Activated CD8-positive, alpha-beta memory T cell treated with anti-CD3 and anti-CD28 coated beads, Interleukin-2, amount 50 U/mL, for 4 hours (primary cell): ENCODE measurements at regions not wholly inside any gene's neighbourhood (a gene's known extent, or its start where the extent isn't known, plus 50 kb on each side); places are given as distances from the start of the nearest gene placed in this dataset.

ENCODE experiments used
- DNase-seq: peaks from one replicate; pipeline ENCODE4 v3.0.0-alpha.2; 2020

- no peak for DNase-seq
Observed at GRCh38 chr20:58162986-58163385, 65.5 kb downstream of the ANKRD60 start.

DNA sequence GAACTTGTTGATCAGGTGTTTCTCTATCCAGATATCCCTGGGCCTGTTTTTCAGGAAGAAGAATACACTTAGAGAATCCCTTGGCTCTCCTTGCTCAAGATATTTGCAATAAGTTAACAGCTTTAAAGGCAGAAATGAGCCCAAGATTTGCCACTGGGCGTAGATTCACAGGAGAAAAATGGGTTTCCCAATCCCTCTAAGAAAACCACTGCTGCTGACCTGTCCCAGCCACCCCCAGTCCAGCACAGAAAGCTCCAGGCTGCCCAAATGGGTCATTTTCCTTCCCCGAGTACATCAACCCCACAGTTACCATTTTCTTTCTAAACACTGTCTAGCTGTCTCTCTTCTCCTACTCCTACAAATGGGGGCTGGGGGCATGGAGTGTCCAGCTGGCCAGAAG, 67.3 kb downstream of the ANKRD60 start:
- no peak for DNase-seq

DNA sequence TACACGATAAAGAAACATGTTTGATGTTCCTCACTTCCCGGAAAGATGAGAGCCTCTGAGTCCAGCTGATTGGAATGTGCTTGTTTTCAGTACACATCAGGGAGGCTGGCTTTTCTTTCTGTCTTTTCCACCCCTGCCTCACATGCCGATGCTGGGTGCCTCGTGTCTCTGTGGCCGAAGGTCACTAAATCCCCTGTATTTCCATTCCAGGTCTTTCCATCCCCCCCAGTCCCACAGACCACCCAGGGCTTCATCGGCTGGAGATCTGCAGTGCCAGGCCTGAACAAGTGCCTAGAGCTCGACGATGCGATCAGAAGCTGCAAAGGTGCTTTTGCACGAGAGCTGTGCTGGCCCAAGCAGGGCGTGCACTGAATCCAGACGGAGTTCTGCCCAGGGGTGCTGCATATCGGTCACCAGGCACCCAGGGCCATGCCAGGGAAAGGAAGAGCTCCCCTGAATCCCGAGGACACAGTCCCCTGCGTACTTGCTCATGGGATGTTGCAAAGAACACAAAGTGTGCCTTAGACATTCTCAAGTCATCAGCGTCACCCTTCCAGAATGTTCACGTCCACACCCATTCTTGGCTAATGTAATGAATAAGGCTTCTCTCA, 67.9 kb downstream of the ANKRD60 start:
- DNase-seq, result no peak

DNA sequence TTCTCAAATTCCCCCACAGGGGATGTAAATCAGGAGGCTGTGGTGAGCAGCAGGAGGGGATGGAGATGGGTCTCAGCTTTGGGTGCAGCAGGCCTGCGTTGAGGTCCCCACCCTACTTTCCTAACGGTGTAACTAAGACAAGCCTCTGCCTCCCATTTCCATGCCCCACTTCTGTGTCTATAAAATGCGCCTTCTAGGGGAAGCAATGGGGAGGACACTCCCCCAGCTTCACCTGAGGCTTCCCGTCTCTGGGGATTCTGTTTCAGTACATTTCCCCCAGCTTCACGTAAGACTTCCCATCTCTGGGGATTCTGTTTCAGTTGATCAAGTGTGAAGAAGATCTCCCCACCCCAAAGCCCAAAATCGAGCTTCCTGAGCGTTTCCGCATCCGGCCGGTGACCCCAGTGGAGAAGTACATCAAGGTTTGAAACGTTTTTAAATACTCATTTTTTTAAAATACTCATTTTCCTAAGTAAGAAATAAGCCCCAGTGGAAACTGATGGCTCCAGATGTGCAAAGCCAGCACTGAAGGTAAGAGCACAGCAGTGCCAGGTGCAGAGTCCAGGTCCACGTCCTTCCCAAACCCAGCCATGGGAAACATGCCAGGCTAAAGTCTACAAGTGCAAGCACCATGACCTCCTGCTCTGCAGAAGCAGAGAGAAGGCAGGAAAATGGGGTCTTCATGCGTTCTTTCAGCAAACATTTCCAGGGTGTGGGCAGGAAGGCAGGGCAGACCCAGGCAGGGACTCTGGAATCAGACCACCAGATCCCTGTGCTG, 73.1 kb downstream of the ANKRD60 start:
- no peak for DNase-seq

GRCh38 chr20:58154113-58154512, 74.3 kb downstream of the ANKRD60 start:
- DNase-seq, result no peak

GRCh38 chr20:58153121-58153520, 75.3 kb downstream of the ANKRD60 start:
- no peak for DNase-seq

DNA sequence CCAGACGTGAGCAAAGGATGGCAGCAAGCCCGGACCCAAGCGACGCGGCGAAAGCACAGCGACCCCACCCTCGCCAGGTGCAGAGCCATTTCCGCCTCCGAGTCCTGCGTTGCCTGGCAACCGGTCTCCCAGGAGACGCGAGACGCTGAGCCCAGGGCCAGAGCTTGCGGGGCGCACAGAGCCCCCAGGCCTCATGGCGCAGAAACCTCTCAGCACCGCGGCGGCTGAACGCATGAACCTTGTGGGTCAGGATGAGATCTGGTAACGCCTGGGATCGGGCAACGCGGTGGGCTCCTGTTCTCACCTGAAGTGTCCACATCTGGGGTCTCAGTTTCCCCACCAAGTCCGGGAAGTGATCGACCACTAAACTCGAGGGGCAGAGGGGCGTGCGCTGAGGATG, 77.7 kb downstream of the ANKRD60 start:
- no peak for DNase-seq

DNA sequence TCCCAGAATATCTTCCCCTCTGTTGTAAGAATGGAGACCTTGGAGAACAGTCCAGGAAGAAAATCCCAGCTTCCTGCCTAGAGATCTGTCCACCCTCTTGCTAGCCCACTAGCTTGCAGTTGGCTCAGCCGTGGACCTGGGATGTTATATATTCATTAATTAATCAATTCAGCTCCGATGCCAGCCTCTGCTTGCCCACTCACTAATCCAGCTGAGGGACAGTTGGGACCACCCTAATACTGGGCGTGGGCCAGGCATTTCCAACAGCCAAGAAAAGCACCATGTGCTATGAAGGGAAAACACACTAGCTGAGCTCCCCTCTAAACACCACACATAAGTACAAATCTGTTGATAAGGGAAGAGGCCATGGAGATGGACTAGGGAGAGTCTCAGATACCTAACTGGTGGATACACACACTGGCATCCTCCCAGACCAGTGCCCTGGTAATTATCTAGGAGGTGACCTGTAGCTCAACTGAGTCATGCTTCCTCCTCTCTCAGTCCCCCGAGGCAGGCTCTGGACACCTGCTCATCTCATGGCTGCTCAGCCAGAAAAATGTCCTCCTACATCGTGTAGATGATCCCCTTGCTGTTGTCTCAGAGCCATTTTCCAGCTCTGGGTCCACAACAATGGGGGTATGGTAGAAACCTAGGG, 78.9 kb downstream of the ANKRD60 start:
- no peak for DNase-seq

DNA sequence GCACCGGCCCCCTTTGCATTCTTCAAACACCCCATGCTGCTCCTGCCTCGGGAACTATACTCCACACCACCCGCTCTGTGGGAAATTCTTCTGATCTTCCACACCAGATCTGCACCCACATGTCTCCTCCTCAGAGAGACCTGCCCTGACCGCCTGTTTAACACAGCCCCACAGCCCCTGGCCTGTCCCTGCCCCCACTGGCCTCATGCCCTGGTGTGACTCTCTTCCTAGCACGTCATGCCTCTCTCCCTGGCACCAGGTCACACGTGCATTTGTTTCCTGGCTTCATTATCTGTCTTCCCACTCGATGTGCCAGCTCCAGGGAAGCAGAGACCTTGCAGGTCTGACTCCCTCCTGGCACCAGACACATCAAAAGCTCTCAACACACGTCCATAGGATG, 79.6 kb downstream of the ANKRD60 start:
- no peak for DNase-seq

DNA sequence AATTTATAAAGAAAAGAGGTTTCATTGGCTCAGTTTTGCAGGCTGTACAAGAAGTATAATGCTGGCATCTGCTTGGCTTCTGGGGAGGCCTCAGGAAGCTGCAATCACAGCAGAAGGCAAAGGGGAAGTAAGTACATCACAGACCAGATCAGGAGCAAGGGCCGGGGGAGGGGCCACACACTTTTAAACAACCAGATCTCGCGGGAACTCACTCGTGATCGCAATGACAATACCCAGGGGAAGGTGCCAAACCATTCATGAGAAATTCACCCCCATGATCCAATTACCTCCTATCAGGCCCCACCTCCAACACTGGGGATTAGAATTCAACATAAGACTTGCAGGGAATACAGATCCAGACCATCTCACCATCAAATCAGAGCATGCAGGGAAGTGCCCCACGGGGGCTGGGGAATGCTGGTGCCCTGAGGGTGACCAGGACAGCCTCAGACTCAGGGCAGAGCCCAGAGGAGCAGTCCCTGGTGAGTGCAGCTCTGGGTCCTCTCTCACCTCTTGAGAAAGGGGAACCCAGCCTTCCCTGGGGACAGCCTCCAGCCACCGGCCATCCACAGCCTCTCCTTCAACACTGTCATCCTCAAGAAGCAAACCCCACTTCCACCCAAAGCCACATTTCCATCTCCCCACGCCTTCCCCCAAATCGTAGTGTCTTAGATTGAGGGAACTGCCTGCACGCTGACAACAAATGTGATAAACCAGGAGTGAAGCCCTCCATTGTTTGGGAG, 80.7 kb downstream of the ANKRD60 start:
- DNase-seq, result no peak

DNA sequence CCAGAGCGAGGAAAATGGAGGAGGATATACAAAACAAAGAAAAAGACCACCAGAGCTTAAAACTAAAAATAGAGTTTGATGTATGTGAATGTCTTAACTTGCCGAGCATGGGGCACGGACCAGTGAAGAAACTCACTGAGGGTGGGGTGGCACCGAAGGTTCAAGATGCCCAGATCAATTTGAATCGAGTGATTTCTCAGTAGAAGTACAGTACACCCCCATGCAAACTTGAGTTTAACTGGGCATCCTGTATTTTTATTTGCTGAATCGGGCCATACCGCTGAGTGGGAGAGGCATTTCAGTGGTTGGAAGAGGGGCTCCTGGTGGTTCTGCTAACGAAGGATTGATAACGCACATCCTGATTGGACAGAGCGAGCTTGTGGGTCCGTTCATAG, 81.7 kb downstream of the ANKRD60 start:
- no peak for DNase-seq

- DNase-seq, result no peak
Observed at GRCh38 chr20:58146081-58146745, 82.2 kb downstream of the ANKRD60 start.

- no peak for DNase-seq
Observed at GRCh38 chr20:58145506-58146080, 82.9 kb downstream of the ANKRD60 start.

- DNase-seq, result no peak
Observed at GRCh38 chr20:58144096-58144495, 84.4 kb downstream of the ANKRD60 start.

GRCh38 chr20:58143531-58143930, 84.9 kb downstream of the ANKRD60 start:
- DNase-seq, result no peak

DNA sequence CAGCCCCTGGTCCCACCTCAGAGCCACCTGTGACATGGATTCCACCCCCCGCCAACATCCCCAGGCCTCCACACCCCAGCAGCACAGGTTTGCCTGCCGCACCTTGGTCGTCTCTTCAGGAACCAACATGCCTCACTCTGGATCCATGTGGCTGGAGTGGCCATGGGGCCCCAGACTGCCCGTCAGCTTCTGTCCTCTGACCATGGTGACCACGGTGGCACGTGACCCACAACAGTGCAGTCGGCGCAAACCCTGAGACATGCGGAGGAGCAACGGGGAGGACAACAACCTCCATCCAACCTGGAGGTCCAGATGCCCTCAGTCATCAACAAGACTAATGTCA, 85.6 kb downstream of the ANKRD60 start:
- DNase-seq, result no peak

DNA sequence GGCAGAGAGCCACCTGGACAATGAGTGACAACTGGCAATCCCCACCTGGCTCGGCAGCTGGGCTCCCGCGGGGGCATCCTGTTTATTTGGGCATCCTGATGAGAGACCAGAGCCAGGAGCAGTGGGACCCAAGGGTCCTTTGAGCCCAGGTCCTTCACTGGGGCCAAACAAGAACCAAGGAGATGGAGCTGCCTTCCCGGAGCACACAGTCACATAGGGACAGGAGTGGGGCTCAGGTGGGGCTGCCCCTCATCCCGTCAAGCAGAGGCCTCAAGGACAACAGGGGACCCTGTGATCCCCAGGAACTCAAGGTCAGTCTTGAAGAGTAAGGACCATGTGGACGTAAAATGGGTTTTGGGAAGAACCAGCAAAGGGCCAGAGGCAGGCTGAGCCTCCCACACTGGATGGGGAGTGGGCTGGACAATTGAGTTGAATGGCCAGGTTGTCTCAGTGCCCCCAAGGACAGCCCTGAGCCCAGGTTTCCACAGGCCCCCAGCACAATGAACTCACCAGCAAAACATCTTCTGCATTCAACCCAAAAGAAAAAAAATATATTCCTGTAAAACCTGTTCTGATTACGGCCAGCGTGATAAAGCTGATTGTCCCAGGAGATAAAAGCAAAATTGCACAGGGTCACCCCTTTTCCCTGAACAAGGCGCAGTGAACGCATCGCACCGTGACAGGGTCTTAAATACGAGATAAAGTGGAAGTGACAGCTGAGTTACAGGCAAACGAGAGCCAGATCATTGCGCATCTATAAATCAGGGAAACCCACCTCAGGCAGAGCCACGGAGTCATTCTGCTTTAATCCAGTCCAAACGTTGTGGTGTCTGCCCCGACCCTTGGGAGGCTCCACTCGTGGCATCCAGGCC, 86.2 kb downstream of the ANKRD60 start:
- no peak for DNase-seq

DNA sequence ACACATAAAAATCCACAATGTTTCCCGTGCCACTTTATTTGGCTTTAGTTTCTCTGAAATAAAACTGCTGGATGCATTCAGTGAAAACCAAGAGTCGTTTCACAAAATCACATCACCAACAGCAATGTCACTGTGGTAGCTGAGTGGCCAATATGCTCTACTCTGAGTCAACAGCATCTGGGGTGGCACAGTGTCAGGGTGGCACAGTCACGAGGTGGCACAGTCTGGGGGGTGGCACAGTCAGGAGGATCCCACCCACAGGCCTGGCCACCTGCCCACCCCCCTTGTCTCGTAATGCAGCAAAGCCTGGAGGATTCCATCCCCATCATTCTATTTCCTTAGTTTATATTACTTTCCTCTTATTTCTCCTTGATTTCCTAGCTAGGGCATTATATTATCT, 87.0 kb downstream of the ANKRD60 start:
- no peak for DNase-seq

- no peak for DNase-seq
Observed at GRCh38 chr20:58140787-58141425, 87.5 kb downstream of the ANKRD60 start.

DNA sequence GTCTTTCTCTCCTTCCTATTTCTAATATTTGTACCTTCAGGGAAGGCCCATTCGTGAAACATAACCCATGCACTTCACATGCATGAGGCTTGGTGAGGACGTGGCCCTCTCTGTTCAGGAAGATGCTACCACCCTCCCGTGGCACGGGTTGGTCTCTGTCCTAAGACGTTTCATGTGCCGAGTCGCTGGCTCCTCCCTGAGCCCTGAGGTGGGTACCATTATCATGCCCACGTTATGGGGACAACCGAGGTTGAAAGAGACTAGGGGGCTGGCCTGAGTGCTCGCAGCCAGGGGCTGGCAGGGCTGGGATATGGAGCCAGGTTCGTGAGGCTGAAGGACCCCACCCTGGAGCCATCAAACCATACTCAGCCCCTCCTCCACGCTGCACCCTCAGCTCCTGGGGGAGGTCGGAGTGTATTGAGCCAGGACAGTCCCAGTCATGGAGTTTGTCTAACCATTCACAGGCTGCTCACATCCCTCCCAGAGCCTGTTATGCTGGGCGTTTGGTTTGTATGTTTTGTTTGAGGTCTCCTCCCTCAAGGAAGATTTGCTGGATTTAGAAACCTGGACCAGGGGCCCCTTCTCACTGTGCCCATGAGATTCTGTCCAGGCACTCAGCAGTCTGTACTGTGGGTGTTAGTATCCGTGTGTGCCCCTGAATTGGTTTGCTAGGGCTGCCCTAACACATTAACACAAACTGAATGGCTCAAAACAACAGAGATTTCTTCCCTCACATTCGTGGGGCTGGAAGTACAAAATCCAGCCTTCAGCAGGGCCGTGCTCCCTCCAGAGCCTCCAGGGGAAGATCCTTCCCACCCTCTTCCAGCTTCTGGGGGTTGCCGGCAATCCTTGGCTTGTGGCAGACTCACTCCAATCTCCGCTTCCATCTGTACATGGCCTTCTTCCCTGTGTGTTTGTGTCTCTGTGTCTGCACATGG, 88.3 kb downstream of the ANKRD60 start:
- DNase-seq, result no peak
